NCI-H460 (cell line): ENCODE measurements at regions not wholly inside any gene's neighbourhood (a gene's known extent, or its start where the extent isn't known, plus 50 kb on each side); places are given as distances from the start of the nearest gene placed in this dataset.
"Not testable (repeated sequence)": the region's sequence is repeated elsewhere in the genome, so short reads cannot be mapped to it uniquely, and the experiment has no call there.

ENCODE experiments used
- DNase-seq: peaks from one replicate; pipeline ENCODE4 v3.0.0-alpha.2; 2016; ENCODE audit warnings: low read depth; ENCODE audit errors: extremely low read depth

DNA sequence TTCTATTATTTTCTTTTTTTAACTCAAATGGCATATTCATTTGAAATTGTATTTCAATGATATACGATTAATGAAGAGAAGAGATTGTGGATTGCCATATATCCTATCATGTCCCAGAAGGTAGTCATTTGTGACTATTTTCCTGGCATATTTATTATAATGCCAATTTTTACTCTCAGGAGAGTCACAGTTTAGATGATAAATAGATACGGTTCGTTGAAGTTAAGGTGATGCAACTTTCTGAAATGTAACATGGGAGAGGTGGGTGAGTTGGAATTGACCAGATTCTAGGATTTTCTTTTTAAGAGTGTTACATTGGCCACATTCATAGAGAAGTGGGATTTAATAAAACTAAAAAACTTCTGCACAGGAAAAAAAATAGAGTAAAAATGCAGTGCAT, 1138.5 kb downstream of the NCAM2 start:
- DNase-seq = no peak

DNA sequence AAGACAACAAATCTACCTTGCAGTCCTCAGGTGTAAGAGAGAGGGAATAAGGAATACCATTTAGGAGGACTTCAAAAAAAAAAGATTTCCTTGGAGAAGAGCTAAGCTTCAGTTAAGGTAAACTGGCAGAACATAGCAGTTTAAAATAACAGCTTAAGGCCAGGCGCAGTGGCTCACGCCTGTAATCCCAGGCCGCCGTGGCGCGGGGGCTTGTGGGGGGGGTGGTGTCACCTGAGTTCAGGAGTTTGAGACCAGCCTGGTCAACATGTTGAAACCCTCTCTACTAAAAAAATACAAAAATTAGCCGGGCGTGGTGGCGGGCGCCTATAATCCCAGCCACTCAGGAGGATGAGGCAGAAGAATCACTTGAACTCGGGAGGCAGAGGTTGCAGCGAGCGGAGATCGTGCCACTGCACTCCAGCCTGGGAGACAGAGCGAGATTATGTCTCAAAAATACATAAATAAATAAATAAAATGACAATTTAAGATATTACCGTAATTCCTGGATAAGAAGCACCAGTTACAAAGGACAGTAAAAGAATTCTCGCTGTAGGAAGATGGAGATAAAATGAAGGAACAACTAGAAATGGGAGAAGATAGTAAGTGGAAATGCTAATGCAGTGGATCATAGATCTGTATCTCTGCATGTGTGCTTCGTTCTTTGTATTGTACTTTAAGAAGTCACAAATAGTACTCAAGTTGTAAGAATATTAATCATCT, 1140.2 kb downstream of the NCAM2 start:
- no peak for DNase-seq

DNA sequence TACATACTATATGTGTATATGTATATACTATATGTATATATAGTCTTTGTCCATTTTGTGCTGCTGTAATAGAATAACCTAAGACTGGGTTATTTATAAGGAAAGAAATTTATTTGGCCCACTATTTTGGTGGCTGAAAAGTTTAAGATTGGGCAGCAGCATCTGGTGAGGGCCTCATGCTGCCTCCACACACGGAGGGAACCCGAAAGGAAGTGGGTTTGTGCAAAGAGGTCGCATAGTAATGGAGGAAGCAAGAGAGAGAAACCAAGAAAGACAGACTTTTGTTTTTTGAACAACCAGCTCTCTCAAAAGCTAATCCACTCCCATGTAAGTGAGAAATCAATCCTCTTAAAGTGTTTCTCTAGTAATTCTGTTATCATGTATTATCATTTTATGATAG, 1147.3 kb downstream of the NCAM2 start:
- no peak for DNase-seq

DNA sequence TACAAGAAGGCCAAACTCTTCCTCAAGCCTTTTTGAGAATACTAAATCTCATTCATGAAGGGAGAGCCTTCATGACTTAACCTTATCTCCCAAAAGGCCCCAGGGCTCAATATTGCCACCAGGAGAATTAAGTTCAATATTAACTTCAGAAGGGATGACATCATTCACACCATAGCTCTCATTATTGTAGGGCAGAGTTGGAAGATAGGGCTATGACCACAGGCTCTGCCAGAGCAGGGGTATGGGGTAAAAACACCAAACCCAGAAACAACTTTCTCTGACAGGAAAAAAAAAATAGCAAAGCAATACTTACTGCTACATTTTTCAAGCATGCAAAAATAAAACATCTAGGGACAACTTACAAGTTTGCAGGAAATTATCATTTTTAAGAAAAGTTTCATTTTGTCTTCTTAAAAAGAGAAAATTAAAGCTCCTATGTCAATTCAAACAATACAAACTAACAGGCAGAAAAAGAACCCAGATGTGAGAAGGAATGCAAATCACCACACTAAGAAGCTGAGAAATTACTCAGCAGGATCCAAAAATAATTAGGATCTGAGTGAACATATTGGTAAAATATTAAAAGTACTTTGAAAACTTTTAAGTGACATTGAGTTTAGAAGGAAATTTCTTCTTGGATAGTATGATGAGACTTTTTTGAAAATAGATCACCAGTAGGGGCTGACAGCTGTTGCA, 1156.5 kb downstream of the NCAM2 start:
- DNase-seq = no peak

DNA sequence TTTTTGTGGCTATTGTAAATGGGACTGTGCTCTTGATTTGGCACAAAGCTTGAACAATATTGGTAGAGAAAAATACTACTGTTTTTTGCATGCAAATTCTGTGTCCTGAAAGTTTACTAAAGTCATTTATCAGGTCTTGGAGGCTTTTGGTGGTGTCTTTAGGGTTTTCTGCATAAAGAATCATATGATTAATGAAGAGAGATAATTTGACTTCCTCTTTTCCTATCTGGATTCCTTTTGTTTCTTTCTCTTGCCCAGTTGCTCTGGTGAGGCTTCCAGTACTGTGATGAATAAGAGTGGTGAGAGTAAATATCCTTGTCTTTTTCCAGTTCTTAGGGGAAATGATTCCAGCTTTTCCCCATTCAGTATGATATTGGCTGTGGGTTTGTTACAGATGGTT, 1166.7 kb downstream of the NCAM2 start:
- no peak for DNase-seq

DNA sequence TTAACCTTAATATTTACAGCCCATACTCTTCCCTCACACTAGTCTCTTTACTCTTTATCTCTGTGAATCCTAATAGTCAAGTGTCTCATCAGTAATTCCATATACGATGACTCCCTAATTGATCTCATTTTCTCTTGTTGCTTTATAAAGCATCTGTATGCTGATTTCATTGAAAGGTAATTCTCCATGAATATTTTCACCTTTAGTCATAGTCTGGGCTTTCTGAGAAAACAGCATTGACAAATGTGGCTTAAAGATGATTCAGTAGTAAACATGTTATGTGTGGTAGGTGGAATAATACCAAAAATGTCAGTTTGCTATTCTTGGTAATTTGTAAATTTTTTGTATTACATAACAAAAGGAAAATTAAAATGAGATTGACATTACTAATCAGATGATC, 1176.5 kb downstream of the NCAM2 start:
- DNase-seq = no peak

DNA sequence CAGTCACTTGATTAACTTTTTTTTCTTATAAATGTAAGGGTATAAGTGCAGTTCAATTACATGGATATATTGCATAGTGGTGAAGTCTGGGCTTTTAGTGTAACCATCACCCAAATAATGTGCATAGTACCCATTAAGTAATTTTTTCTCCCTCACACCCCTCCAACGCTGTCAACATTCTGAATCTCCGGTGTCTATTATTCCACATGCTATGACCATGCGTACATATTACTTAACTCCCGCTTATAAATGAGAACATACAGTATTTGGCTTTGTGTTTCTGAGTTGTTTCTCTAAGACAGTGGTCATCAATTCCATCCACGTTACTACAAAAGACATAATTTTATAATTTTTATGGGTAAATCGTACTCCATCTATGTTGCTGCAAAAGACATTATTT, 1191.1 kb downstream of the NCAM2 start:
- no peak for DNase-seq

DNA sequence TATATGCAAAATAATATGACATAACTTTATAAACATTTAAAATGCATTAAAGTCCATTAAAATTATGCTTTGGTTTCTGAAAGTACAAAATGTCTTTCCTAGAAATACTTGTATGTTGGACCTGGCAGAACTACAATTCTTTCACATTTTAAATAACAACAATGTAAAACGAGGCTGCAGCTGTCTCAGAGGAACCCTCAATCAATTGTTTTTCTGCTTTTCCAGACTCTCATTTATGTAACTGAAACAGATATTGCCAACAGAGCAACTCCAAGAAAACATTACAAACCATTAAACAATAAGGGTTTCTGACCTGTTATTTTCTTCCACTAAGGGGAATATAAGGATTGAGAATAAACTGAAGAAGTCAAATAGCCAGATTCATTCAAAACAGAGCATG, 1193.4 kb downstream of the NCAM2 start:
- no peak for DNase-seq

DNA sequence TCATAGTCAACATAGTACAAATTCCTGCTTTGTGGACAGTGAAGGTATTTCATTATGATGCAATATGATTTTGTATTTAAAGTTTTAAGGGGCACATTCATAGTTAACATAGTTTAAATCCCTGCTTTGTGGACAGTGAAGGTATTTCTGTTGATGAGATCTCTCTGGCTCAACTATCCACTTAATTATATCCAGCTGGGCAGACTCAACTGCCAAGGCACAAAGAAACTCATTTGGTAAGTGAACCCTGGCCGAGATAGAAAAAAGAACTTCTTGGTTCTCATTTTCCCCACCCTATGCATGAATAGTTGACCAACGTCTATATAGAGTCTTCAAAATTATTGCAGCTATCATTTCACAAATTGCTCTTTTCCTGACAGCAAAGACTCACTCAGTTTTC, 1194.6 kb downstream of the NCAM2 start:
- DNase-seq = no peak

DNA sequence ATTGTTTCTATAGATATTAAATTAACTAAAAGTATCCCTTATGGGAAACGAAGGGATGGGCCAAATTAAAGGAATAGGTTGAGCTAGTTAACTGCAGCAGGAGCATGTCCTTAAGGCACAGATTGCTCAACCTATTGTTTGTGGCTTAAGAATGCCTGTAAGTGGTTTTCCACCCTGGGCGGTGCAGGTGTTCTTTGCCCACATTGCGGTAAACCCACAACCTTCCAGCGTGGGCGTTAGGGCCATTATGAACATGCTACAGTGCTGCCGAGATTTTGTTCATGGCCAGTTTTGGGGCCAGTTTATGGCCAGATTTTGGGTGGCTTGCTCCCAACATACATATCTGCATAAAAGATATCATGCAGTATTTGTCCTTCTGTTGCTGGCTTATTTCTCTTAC, 1196.8 kb downstream of the NCAM2 start:
- DNase-seq = not testable (repeated sequence)

DNA sequence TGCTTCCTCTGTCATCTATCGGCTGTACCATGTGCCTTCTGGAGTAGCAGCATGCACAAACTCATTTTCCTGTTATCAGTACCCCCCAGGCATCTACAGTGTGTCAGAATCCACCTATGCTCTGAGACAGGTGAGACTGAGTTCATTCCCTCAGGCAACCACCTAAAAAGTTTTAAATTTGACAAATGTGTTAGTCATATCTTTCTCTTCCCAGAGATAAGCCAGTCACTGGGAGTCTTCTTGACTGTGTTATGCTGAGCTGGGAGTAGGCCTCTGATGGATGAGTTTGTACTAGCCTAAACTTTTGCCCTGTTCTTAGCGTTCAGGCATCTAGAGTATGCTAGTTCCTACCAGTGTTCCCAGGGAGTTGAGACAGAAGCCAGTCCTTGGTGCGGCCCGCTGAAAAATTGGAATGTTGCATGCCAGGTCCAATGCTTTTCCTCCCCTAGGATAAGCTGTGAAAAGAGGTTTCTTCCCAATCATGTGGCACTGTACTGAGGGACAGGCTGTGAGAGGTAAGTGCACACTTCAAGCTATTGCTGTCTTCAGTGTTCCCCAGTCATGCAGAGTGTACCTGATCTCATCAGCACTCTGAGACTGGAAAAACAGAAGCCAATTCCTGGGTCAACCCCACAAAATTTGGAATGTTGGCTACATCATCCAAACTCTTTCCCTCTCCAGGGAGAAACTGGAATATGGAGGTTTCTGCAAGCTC, 1202.3 kb downstream of the NCAM2 start:
- no peak for DNase-seq

DNA sequence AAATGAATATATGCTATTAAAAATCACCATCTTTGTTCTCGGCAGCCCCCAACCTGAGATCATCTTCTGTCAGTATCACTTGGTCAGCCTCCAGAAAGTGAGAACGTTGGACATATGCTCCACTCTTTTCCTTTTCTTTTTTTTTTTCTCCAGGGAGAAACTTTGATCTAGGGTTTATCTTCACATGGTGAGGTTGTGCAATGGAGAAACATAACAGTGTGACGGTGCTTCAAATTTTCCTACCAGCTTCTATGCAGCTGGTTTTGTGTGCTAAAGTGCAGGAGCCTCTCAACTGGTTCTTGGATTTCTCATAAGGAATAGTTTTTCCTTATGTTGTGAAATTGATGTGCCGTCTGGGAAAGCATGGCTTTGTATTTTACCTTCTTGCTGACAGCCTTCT, 1202.9 kb downstream of the NCAM2 start:
- DNase-seq = no peak

DNA sequence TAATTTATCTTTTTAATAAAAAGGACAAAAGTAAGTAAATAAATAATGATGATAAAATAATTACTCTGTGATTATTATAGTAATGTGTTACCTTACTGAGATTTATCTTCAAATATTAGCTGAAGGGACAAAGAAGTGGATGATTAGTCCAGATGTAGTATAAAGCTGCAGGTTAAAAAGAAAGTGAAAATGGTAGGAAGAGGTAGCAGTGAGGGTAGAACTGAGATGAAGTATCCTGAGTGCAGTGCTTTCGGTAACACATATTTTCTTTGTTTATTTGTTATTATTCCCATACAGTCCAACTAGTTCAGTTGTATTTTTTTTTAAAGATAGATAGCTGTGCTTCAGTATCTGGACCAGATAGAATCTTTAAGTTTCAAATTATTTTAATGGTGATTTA, 1203.5 kb downstream of the NCAM2 start:
- no peak for DNase-seq

DNA sequence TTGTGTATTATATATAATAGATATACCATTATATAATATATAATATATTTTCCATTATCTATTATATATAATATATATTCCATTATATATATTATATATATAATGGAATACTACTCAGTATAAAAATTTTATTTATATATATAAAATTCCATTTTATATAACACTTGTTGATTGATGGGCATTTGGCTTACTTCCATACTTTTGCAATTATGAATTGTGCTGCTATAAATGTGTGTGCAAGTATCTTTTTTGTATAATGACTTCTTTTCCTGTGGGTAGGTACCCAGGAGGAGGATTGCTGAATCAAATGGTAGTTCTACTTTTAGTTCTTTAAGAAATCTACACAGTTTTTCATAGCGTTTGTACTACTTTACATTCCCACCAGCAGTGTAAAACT, 1211.1 kb downstream of the NCAM2 start:
- no peak for DNase-seq

DNA sequence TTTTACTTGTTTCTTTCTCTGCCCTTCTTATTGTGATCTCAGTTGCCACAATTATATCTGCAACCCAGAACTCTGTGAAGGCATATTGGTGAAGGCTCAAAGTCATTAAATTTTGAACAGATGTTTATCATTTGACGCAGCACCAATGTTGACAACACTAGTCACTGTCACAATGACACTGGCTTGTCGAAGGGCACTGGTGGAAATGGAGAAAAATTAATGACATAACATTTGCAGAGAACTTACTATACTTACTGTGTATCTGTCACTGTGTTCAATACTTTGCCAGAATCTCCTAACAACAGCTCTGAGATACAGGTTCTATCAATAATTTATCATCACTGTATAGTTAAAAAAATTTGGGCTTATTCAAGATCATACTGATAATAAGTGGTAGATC, 1213.7 kb downstream of the NCAM2 start:
- DNase-seq = no peak

DNA sequence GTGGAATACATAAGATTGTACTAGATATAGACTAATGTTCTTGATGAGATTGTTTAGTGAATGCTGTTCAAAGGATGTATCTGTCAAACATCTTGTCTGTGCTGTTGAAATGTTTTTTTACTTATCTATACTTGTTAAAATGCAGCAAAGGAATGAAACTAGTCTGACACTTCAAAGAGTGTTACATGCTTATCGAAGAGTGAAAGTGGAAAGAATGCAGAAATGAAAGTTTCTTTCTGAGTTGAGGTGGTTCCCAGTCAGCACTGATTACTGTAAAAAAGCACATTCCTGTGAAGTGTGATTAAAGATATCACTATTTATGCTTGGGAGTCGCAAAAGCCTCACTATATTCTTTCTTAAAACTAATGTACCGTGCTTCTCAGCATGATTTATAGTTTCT, 1225.2 kb downstream of the NCAM2 start:
- DNase-seq = no peak

DNA sequence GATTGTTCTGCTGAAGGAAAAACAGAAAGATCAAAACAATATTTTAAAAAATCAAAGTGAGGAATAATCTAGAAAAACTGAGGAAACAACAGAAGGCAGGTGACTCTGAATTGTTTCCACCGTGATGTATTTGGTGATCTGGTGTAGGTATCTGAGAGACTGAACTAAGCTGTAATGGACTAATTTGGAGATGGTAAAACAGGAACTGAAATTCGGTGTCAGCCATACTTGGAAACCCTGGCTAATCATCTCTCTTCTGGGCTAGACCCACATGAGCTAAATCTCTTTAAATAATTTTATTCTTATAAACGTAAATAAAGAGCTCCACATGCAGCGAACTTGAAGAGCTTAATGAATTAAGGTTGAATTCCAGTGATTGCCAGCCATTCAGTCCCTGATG, 1226.1 kb downstream of the NCAM2 start:
- DNase-seq = no peak

DNA sequence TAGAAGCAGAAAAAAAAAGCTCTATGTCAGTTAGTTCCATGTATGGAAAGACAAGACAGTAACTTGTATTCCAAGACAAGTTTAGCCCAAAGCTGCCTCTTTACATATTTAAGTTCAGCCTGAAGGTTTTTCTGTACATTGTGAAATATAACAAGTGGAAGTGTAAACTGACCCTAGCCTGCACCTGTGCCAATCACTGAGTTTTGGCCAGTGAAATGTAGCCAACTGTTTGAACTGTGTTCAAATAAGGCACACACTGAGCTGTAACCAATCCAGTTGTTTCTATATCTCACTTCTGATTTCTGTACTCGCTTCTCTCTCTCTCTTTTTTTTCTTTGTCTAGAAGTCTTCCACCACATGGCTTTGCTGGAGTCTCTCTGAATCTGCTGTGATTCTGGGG, 1227.1 kb downstream of the NCAM2 start:
- DNase-seq = no peak

DNA sequence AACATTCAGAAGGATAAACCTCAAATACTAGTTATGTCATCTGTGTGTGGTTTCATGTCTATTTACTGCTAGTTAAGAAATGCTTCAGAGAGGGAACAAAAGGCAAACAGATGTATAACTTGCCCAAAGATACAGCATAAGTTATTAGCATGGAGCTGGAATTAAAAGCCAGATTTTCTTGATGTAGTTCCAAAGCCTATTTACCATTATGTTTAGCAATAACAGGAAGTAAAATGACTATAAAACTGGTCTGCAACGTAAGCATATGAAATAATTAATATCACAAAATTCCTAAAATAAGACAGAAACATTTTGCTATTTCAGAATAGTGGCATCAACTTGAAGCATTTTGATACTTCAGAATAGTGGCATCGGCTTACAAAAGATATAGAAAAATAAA, 1232.8 kb downstream of the NCAM2 start:
- no peak for DNase-seq

DNA sequence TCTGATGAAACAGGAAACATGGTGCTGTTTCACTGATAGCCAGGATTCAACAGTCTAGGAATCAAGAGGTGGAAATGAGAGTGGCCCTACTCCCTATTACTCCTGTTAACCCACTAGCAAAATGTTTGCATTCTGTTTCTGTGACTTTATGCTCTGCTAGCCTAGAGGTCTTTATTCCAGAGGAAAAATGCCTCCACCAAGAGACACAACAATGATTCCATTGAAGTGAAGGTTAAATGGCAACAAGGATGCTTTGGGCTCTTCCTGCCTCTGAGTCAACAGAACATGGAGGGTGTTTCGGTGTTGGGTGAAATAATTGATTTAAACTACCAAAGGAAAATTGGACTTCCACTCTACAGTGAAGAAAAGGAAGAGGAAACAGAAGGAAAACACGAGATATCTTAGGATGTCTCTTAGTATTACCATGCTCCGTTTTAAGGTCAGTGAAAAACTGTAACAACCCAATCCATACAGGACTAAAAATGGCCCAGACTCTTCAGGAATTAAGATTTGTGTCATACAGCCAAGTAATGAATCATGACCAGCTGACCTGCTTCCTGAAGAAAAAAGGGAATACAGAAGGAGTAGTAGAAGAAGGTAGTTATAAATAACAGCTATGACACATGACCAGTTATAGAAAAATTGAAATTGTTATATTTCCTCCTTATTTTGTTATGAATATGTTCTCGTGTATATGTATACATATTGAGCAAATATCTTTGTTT, 1237.8 kb downstream of the NCAM2 start:
- no peak for DNase-seq

DNA sequence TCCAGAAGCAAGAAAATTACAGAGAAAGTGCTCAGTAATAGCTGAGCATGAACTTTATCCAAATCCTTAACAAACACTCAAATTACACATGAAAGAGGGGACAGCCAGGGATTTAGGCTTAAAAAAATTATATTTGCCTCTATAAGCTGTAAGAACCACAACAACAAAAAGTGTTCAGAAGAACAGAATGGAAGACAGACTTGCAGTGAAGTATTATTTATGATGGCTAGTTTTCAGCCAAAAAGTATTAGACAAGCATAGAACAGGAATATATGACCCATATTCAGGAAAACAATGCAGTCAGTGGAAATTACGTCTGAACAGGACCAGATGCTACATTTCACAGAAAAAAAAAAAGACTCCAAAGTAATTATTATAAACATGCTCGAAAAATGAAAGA, 1246.3 kb downstream of the NCAM2 start:
- DNase-seq = no peak
